ENCODE measurements at regions not wholly inside any gene's neighbourhood (a gene's known extent, or its start where the extent isn't known, plus 50 kb on each side); places are given as distances from the start of the nearest gene placed in this dataset.

GRCh38 chr7:120097020-120097419 is 176.0 kb upstream of the KCND2 start:
- in situ Hi-C loops (cut with HindIII; ENCODE audit: low sequenced_read_pairs) = no loop called here

GRCh38 chr7:120097774-120098173 is 175.2 kb upstream of the KCND2 start:
- in situ Hi-C loops (cut with HindIII; ENCODE audit: low sequenced_read_pairs) = no loop called here

- in situ Hi-C loops (cut with HindIII; ENCODE audit: low sequenced_read_pairs) = no loop called here
Measured at GRCh38 chr7:120108376-120108775, 164.6 kb upstream of the KCND2 start.

- in situ Hi-C loops (cut with HindIII; ENCODE audit: low sequenced_read_pairs) = no loop called here
Measured at GRCh38 chr7:120110169-120110568, 162.8 kb upstream of the KCND2 start.

- in situ Hi-C loops (cut with HindIII; ENCODE audit: low sequenced_read_pairs) = no loop called here
Measured at GRCh38 chr7:120114626-120115025, 158.3 kb upstream of the KCND2 start.

GRCh38 chr7:120123528-120123927 is 149.4 kb upstream of the KCND2 start:
- in situ Hi-C loops (cut with HindIII; ENCODE audit: low sequenced_read_pairs) = no loop called here

GRCh38 chr7:120131096-120131839 is 141.7 kb upstream of the KCND2 start:
- in situ Hi-C loops (cut with HindIII; ENCODE audit: low sequenced_read_pairs) = no loop called here

GRCh38 chr7:120138497-120138896 is 134.5 kb upstream of the KCND2 start:
- in situ Hi-C loops (cut with HindIII; ENCODE audit: low sequenced_read_pairs) = no loop called here

GRCh38 chr7:120156476-120156875 is 116.5 kb upstream of the KCND2 start:
- in situ Hi-C loops (cut with HindIII; ENCODE audit: low sequenced_read_pairs) = no loop called here

- in situ Hi-C loops (cut with HindIII; ENCODE audit: low sequenced_read_pairs) = no loop called here
Measured at GRCh38 chr7:120160166-120160565, 112.8 kb upstream of the KCND2 start.

- in situ Hi-C loops (cut with HindIII; ENCODE audit: low sequenced_read_pairs) = no loop called here
Measured at GRCh38 chr7:120163449-120163848, 109.5 kb upstream of the KCND2 start.

- in situ Hi-C loops (cut with HindIII; ENCODE audit: low sequenced_read_pairs) = no loop called here
Measured at GRCh38 chr7:120165227-120165626, 107.7 kb upstream of the KCND2 start.

- in situ Hi-C loops (cut with HindIII; ENCODE audit: low sequenced_read_pairs) = no loop called here
Measured at GRCh38 chr7:120168066-120168465, 104.9 kb upstream of the KCND2 start.

- in situ Hi-C loops (cut with HindIII; ENCODE audit: low sequenced_read_pairs) = no loop called here
Measured at GRCh38 chr7:120169996-120170783, 102.8 kb upstream of the KCND2 start.

GRCh38 chr7:120170834-120171233 is 102.1 kb upstream of the KCND2 start:
- in situ Hi-C loops (cut with HindIII; ENCODE audit: low sequenced_read_pairs) = no loop called here

GRCh38 chr7:120171406-120171805 is 101.6 kb upstream of the KCND2 start:
- in situ Hi-C loops (cut with HindIII; ENCODE audit: low sequenced_read_pairs) = no loop called here

GRCh38 chr7:120180221-120180620 is 92.8 kb upstream of the KCND2 start:
- in situ Hi-C loops (cut with HindIII; ENCODE audit: low sequenced_read_pairs) = no loop called here

GRCh38 chr7:120181499-120181898 is 91.5 kb upstream of the KCND2 start:
- in situ Hi-C loops (cut with HindIII; ENCODE audit: low sequenced_read_pairs) = no loop called here

GRCh38 chr7:120184866-120185265 is 88.1 kb upstream of the KCND2 start:
- in situ Hi-C loops (cut with HindIII; ENCODE audit: low sequenced_read_pairs) = loop anchor here (5.0 kb wide), 1 partner anchor 243 kb away; no protein-coding TSS in a partner anchor

GRCh38 chr7:120185940-120186682 is 86.9 kb upstream of the KCND2 start:
- in situ Hi-C loops (cut with HindIII; ENCODE audit: low sequenced_read_pairs) = loop anchor here (5.0 kb wide), 1 partner anchor 244 kb away; no protein-coding TSS in a partner anchor

GRCh38 chr7:120186688-120187087 is 86.3 kb upstream of the KCND2 start:
- in situ Hi-C loops (cut with HindIII; ENCODE audit: low sequenced_read_pairs) = loop anchor here (5.0 kb wide), 1 partner anchor 244 kb away; no protein-coding TSS in a partner anchor
